ENCODE measurements at regions not wholly inside any gene's neighbourhood (a gene's known extent, or its start where the extent isn't known, plus 50 kb on each side); places are given as distances from the start of the nearest gene placed in this dataset.

DNA sequence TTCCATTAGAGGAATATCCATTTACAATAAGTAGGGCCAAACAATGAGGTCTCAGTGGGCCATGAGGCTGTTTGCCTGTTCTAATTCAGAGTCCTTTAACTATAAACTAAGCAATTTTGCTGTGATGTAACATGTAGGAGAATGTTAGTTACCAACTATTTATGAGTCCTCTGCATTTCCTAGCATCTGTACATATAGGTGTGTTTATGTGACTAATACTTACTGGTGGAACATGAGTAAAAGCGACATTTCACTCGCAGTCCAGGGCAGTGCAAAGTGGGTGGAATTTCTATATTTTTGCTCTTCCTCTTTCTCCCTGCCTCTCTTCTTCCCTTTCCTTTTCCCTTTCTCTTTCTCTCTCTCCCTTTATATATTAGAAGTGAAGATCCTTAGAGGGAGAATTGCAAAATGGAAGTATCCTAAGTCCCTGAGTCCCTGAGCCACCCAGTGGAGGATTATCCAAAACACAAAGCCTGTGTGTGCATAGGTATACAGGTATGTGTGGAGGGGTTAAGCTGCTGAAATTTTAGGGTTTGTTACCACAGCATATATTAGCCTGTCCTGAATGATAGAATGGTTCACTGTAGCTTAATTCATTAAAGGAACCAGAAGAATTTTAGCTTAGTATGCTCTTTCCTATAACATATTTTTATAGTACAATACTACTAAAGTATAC is 487.0 kb upstream of the FANCL start:
- TF ChIP-seq, protein P1, sequence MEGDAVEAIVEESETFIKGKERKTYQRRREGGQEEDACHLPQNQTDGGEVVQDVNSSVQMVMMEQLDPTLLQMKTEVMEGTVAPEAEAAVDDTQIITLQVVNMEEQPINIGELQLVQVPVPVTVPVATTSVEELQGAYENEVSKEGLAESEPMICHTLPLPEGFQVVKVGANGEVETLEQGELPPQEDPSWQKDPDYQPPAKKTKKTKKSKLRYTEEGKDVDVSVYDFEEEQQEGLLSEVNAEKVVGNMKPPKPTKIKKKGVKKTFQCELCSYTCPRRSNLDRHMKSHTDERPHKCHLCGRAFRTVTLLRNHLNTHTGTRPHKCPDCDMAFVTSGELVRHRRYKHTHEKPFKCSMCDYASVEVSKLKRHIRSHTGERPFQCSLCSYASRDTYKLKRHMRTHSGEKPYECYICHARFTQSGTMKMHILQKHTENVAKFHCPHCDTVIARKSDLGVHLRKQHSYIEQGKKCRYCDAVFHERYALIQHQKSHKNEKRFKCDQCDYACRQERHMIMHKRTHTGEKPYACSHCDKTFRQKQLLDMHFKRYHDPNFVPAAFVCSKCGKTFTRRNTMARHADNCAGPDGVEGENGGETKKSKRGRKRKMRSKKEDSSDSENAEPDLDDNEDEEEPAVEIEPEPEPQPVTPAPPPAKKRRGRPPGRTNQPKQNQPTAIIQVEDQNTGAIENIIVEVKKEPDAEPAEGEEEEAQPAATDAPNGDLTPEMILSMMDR (IDR thresholded peaks at IDR 0.05; ENCODE audit: unreplicated experiment) = no peak
- Mint-ChIP-seq H3K4me1 (ENCODE audit: unreplicated experiment) (no peaks in the 10 kb centered on the region), H3K36me3 (ENCODE audit: low read depth, unreplicated experiment) (no peaks in the 10 kb centered on the region), H3K27me3 (ENCODE audit: unreplicated experiment) (no peaks in the 10 kb centered on the region), H3K9me3 (ENCODE audit: unreplicated experiment) (no peaks in the 10 kb centered on the region), H3K4me3 (ENCODE audit: unreplicated experiment) (no peak overlapping the region), H3K27ac (ENCODE audit: unreplicated experiment) (no peak overlapping the region)
- no peak for DNase-seq (ENCODE audit: low spot score)

DNA sequence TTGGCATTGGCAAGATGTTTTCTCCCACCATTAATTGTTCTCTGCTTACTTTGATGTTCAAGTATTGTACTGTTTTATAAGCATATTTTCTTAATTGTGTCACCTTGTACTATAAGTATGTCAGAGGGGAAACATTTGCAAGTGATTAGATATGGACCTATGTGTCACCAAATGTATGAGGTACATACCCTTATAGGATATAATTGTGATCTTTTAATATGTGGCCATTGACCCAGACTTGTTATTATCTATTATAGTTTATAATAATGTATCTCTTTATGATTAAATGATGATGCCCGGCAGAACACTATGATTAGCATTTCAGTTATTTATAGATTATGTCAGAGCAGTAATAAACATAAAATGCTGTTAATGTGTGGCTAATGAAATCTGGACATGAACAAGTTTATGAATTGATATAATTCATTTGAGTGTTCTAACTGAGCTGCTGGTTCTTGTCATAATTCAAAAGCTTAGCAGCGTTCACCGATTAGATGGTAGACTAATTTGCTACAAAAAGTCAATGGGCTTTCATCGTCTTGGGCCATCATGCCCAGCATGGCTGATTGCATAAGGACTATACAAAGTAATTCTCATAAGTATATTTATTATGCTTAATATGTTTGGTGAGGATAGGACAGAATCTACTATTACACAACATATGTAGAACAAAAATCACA is 480.9 kb upstream of the FANCL start:
- DNase-seq (ENCODE audit: low spot score) = no peak
- H3K27ac Mint-ChIP-seq (ENCODE audit: unreplicated experiment) = no peak overlapping the region
- H3K36me3 Mint-ChIP-seq (ENCODE audit: low read depth, unreplicated experiment) = no peaks in the 10 kb centered on the region
- TF ChIP-seq, protein P1 (IDR thresholded peaks at IDR 0.05; ENCODE audit: unreplicated experiment) = no peak
- no peaks in the 10 kb centered on the region for H3K4me1 Mint-ChIP-seq (ENCODE audit: unreplicated experiment)
- no peak overlapping the region for H3K4me3 Mint-ChIP-seq (ENCODE audit: unreplicated experiment)
- no peaks in the 10 kb centered on the region for H3K9me3 Mint-ChIP-seq (ENCODE audit: unreplicated experiment)
- H3K27me3 Mint-ChIP-seq (ENCODE audit: unreplicated experiment) = no peaks in the 10 kb centered on the region

DNA sequence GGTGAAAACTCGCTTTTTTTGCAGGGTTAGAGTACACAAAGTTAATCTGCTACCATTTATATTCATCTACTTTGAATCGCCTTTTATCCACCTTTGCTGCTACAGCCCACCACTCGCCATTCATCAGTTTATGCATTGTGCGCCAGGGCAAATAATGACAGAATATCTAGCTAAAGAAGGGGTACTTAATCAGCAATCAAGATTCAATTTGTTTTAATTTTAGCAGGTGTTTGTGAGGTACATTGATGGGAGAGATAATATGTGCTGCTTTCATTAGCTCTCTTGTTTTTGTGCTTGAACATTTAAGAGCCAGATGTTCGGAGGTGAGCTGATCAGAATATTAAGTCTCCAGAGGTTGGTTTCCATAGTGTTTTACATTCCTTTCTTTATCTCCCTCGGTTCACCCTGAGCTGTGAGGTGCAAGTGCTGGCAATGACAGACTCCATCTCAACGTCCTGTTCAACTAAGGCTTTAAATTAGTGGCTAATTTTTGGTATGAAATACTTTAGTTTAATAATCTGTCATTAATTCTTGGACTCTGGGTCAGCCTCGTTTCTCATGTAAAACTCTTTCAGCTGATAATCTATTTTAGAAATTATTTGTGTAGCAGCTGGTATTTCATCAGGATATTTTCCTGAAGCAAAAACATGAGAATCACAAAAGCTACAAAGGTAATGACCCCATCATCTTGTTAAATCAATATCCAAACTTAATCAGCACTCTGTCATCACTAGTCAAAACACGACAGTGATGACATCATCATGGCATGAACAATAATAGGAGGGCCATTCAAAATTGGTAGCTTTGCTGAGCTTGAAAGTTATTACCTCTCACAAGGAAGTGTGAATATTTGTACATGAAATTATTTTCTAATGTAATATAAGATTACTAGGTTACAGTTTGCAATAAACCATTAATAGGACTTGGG is 479.9 kb upstream of the FANCL start:
- no peaks in the 10 kb centered on the region for H3K9me3 Mint-ChIP-seq (ENCODE audit: unreplicated experiment)
- H3K4me3 Mint-ChIP-seq (ENCODE audit: unreplicated experiment) = no peak overlapping the region
- H3K27ac Mint-ChIP-seq (ENCODE audit: unreplicated experiment) = no peak overlapping the region
- no peak for DNase-seq (ENCODE audit: low spot score)
- TF ChIP-seq, protein P1 (IDR thresholded peaks at IDR 0.05; ENCODE audit: unreplicated experiment) = no peak
- H3K36me3 Mint-ChIP-seq (ENCODE audit: low read depth, unreplicated experiment) = no peaks in the 10 kb centered on the region
- H3K4me1 Mint-ChIP-seq (ENCODE audit: unreplicated experiment) = no peaks in the 10 kb centered on the region
- no peaks in the 10 kb centered on the region for H3K27me3 Mint-ChIP-seq (ENCODE audit: unreplicated experiment)

DNA sequence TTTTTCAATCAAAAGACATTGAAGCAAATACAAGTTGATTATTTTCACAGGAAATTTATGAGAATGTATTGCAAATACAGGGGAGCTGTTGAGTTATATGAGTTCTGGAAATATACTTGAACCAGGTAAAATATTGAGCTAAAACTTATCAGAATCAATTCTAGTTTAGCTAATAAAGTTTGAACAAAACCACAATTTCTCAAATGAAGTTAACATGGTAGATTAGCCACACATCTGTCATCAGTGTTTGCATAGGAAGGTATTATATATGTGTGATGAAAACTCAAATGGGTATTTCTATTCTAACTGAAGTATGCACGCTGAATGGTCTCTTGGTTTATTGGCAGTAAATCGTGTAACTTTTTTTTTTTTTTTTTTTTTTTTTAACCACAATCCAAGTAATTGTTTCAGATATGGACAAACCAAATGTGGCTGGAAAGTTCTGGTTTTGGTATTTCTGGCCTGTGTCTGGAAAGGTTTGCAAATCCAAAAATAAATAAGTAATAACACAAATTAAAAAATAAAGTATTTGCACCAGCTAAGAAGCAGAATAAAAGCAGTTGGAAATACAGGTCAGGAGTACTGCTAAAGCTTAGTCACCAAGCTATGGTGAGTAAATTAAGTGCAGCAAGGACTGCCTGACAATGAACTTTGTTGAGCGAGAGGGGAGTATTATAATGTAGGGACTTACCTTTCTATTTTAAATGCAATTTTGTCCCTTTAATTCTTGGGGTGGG is 479.1 kb upstream of the FANCL start:
- H3K27me3 Mint-ChIP-seq (ENCODE audit: unreplicated experiment) = no peaks in the 10 kb centered on the region
- no peaks in the 10 kb centered on the region for H3K36me3 Mint-ChIP-seq (ENCODE audit: low read depth, unreplicated experiment)
- H3K9me3 Mint-ChIP-seq (ENCODE audit: unreplicated experiment) = no peaks in the 10 kb centered on the region
- H3K4me1 Mint-ChIP-seq (ENCODE audit: unreplicated experiment) = no peaks in the 10 kb centered on the region
- no peak overlapping the region for H3K27ac Mint-ChIP-seq (ENCODE audit: unreplicated experiment)
- TF ChIP-seq, protein P1 (IDR thresholded peaks at IDR 0.05; ENCODE audit: unreplicated experiment) = no peak
- DNase-seq (ENCODE audit: low spot score) = no peak
- no peak overlapping the region for H3K4me3 Mint-ChIP-seq (ENCODE audit: unreplicated experiment)
